Left renal pelvis (tissue), 4 donors: ENCODE measurements at regions not wholly inside any gene's neighbourhood (a gene's known extent, or its start where the extent isn't known, plus 50 kb on each side); places are given as distances from the start of the nearest gene placed in this dataset.

Experiments used
- DNase-seq, 4 donors: peaks; one replicate each; pipeline ENCODE4 v3.0.0-alpha.2; 2013; ENCODE audit warnings: low read depth in 4 of 4, low spot score in 3 of 4

DNA sequence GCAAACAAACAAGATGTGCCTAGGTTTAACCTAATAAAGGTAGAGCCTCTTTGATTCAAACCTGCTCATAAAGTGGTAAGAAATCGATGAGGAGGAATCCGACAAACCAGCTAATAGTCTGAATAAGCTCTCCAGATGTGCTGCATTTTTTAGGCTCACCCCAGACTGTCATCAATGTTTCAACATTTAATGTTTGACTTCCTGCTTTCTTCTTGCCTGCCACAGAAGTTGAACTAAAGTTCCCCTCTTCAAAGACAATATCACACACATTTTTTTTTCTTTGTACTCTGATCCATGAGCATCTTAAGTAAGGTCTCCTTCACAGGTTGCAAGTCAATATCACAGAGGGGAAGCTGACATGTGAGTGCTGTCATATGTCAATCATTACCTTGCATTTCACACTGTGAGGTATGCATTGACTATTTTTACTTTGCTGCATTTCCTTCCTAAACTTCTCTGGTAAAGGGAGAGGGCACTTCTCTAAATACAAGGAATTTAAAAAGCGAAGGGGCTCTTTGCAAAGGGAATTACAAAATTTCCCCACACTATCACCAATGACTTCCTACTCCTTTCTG lies 172.3 kb upstream of the MCTP2 start:
- DNase-seq, result no peak

DNA sequence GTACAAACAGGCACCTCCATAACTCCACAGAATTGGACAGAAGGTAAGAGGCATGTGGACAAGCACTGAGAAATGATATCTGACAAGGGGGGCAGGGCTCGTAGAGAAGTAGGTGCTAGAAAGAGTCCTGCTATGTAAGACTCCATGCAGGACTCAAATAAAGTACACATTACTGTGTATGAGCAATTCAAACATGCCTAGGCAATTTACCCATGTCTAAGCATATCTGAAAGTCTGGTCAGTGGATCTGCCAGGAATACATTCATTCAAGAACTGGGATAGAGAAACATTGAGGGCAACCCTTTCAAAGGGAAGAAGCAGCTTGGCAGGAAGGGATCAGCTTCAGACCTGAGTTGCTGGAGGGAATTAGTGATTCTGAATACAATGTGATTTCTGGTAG lies 174.1 kb upstream of the MCTP2 start:
- DNase-seq, result no peak

DNA sequence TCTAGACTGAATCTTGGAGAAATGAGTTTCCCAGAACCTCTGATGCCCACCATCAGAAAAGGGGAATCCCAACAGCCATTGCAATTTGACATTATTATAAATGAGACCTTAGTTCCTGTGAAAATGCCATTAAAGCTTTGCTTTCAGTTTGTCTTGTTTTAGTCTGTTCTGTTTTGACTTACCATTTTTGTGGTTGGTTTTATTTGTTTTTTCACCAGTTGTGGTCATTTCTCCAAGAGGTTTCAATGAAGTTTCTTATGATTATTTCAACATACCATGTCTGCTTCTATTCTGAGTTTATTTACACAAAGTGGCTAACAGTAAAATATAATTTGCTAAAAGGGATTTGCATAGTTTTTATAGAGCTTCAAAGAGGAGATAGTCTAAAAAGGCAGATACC lies 175.0 kb upstream of the MCTP2 start:
- no peak for DNase-seq

DNA sequence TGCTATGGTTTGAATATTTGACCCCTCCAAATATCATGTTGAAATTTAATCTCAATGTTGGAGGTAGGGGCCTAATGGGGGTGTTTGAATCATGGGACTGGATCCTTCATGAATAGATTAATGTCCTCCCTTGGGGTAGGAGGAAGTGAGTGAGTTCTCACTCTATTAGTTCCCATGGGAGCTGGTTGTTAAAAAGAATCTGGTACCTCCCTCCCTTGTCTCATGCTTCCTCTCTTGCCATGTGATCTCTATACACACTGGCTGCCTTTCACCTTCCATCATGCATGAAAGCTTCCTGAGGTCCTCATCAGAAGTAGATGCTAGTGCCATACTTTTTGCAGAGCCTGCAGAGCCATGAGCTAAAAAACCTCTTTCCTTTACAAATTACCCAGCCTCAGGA lies 177.7 kb upstream of the MCTP2 start:
- DNase-seq, result no peak

DNA sequence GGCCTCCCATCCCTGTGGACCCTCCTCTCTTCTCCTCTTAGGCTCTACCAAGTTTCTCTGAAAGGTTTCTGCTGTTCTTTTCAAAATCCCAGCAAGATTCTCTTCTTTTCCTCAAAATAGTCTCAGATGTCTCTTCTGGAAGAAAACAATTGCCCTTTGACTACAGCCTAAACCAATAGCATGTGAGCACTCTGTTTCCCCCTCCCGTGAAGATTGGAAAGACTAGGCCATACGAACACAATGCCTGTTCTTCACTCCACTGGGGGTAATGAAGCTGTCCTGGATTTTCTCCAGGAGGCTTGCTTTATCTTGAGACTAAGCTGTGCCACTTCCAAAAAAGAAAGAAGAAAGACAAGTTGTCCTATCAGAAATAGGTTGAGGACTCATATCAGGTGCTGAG lies 178.7 kb upstream of the MCTP2 start:
- DNase-seq, result no peak

DNA sequence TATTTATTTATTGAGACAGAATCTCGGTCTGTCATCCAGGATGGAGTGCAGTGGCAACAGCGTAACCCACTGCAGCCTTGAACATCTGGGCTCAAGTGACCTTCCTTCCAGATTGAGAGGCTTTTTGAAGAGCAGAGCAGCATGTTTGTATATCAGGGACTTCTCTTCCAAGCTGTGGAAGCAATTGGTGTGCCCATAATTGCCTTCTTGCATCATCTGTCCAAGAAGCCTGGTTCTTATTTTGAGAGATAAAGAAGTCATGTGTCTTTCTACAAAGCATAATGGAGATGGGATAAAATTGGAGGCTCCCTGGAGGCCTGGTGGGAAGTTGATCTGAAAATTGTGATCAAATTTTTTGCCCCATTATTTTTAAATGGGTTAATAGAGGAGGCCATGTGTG lies 183.8 kb upstream of the MCTP2 start:
- DNase-seq, result no peak

DNA sequence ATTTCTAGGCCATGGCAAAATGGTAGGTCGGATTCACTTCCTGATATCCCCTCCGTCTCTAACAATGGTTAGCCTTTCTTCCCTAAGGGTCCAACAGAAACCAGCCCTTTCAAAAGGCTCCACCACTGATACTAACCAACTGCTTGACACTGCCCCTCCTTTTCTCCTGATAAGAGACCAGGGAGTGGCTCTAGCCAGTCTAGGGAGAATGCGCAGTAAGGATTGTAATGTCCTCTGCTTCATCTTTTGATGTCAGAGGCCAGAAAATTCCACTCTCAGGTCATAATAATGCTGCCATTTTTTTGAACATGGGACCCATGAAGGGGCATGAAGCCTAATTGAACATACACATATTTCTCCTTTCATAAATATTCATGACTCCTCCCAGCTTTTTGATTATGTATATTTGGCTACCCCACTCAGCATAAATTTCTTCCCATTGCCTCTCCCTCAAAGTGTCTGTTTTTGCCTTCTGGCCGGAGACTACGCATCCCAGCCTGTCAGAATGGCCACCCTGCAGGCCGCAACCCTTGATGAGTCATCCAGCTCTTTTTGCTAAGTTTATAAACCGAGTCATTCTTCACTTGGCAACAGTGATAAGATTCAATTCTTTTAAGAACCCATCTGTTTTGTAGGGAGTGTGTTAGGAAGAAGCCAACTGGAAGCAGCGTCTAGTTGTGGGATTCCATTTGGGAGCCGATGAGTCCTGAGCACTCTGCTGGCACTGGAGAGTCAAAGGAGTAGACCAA lies 189.0 kb upstream of the MCTP2 start:
- DNase-seq, result no peak

DNA sequence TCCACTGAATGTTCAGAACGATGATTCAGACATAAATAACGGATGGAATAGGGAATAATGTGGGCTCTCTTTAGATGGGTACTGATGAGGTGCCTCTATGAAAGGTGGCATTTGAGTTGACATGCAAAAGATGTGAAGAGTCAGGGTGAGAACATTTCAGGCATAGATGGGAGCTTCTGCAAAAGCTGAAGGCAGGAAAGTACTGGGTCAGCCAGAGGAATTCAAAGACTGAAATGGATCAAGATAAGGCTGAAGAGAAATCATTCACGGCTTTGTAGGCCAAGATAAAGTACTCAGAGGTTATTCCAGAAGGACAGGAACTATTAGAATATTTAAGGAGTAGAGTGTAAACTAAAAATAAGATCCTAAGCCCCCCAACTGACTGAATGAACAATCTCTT lies 189.6 kb upstream of the MCTP2 start:
- no peak for DNase-seq

DNA sequence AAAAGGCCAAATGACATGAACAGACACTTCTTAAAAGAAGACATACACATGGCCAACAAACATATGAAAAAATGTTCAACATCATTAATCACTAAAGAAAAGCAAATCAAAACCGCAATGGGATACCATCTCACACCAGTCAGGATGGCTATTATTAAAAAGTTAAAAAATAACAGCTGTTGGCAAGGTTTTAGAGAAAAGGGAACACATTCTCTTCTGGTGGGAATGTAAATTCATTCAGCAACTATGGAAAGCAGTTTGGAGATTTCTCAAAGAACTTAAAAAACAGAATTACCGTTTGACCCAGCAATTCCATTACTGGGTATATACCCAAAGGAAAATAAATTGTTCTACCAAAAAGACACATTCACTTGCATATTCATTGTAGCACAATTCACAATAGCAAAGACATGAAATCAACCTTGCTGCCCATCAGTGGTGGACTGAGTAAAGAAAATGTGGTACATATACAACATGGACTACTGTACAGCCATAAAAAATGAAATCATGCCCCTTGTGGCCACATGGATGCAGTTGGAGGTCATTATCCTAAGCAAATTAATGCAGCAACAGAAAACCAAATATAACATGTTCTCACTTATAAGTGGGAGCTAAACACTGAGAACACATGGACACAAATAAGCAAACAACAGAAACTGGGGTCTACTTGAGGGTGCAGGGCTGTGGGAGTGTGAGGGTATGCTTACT lies 190.7 kb upstream of the MCTP2 start:
- no peak for DNase-seq

DNA sequence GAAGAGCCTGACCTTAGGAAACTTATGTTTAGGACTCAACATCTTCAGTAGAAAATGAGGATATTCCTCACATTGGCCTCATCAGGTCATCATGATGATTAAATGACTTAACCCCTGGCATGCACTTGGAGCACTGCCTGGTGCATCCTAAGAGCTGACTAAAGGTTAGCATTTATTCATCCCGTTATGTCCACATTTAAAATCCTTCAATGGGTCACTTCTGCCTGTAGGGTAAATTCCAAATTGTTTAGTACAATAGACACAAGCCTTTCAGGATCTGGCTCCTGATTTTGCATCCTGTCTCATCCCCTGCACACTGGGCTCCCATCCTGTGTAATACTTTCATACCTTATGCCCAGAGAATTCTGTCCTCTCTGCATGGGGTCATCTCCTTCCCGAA lies 195.2 kb upstream of the MCTP2 start:
- DNase-seq, result no peak

DNA sequence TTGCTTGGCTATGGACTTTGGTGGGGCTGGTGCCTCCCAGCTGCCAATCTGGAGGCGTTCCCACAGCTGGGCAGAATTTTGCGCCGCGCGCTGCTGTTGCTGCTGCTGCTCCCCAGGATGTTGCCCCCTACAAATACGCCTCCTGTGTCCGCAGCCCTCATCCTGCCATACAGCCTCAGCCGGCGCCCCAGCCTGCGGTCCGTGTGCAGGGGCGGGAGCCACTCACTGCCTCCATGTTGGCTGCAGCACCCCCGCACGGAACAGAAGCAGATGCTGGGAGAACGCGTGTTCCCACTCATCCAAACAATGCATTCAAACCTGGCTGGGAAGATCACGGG lies 197.7 kb upstream of the MCTP2 start:
- no peak for DNase-seq

DNA sequence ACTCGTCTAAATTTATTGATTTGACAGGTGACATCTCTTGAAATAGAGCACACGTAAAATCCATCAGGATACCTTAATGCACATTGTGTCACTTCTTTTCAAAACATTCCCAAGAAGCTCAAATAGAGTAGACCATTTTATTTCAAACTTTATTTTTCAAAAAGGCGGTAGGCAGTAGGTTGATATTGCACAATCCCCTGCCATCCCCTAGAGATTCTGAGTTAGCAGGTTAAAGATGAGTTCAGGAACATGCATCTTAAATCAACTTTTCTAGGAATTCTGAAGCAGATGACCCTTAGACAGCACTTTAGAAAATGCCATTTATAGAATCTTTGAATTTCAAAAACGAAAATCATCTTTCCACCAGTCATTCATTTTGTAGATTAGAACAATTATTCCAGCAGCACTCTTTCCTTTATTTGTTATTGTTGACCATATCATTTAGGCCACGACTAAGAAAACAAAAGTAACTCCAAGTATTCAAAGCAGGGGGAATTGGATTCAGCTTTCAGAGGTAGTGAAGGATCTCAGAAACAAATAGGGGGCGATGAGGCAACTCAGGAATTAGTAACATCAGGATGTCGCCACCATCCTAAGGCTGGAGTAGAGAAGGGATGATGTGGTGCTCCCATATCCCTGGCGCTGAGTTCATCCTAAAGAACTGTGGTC lies 198.2 kb upstream of the MCTP2 start:
- no peak for DNase-seq

DNA sequence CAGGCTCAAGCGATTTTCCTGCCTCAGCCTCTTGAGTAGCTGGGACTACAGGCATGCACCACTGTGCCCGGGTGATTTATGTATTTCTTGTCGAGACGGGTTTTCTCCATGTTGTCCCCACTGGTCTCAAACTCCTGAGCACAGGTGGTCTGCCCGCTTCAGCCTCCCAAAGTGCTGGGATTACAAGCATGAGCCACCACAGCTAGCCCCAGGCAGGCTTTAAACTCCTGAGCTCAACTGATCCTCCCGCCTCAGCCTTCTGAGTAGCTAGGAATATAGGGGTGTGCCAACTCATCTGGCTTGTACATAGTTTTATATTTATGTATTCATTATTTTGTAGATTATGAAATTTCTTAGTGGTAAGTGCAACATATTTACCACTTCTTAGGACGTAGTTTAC lies 198.8 kb upstream of the MCTP2 start:
- no peak for DNase-seq

DNA sequence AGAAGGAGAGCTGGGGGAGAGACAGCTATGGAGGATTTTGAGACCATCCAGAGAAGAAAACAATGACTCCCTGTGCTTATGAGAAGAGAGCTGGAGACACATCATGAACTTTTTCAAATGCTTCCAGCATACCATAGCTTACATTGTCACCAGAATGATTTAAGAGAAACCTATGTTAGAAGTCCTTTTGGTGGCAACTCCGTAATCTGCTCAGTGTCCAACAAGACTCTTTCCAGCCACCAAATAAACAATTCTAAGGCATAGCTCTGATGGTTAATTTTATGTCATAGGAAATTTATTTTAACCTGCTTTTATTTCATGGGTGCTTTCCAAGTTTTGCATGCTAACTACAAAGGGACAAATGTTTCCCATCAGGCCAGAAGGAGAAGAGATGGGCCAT lies 200.3 kb upstream of the MCTP2 start:
- DNase-seq, result no peak

DNA sequence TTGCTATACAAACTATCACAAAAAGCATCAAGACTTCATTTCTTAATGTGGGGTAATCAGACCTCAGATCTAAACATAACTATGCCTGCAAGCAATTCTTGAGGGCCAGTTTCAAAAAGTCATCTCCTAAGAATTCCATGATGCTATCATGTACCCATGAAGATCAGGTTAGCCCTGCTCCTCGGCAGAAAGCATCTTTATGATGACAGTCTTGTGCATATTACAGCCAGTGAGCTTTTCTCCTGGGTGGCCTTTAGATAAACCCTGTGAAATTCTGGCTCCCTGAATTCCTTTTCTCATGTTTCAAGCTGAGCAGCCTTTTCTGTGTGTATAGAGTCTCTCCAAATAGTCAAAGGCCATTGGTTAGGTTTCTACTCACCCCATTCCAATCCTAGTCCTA lies 201.9 kb upstream of the MCTP2 start:
- DNase-seq, result no peak

DNA sequence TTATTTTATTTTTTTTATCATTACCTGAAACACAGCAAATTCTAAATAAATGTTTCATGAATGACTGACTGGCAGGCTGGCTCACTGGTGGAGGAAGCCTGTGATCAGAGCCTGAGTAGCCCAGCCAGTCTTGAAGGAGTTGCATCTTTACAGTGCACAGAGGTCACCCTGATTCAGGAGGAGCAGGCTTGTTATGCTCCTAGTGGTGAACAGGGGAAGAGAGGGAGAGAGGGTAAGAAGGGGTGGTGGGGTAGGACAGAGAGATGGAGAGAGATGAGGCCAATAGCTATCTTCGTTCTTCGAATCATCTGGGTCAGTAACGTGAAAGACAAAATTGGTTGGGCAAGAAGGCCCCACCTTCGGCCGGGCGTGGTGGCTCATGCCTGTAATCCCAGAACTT lies 202.6 kb upstream of the MCTP2 start:
- no peak for DNase-seq

DNA sequence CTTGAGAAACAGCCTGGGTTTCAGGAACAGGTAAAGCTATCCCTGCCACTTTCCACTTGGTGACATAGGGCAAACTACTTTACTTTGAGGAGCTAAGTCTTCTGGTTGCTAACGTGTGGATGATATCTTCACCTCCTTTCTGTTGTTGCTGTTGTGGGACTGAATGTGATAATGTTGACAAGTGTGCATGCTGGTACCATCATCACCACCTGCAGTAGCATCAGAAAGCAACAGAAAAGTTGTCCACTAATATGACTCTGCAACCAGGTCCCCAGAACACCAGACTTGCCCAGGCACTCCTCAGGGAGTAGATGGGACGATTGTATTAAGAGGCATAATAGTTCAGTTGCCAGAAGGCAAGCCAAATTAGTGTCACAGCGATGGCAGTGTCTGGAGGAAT lies 203.2 kb upstream of the MCTP2 start:
- no peak for DNase-seq

DNA sequence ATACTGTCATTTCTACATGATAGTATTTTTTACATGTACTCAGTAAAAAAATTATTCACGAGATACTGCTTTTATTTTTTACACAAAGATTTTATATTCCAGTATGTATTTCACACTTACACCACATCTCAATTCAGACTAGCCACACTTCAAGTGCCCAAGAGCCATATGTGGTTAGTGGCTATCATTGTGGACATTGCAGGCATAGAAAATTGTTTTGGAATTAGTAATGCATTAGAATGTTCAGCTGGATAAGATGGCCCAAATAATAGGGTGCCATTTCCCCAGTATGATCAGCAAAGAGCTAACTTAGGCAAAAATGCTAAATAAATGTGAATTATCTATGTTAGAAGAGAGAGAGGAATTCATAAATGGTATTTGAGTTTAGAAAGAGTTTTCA lies 203.8 kb upstream of the MCTP2 start:
- no peak for DNase-seq

DNA sequence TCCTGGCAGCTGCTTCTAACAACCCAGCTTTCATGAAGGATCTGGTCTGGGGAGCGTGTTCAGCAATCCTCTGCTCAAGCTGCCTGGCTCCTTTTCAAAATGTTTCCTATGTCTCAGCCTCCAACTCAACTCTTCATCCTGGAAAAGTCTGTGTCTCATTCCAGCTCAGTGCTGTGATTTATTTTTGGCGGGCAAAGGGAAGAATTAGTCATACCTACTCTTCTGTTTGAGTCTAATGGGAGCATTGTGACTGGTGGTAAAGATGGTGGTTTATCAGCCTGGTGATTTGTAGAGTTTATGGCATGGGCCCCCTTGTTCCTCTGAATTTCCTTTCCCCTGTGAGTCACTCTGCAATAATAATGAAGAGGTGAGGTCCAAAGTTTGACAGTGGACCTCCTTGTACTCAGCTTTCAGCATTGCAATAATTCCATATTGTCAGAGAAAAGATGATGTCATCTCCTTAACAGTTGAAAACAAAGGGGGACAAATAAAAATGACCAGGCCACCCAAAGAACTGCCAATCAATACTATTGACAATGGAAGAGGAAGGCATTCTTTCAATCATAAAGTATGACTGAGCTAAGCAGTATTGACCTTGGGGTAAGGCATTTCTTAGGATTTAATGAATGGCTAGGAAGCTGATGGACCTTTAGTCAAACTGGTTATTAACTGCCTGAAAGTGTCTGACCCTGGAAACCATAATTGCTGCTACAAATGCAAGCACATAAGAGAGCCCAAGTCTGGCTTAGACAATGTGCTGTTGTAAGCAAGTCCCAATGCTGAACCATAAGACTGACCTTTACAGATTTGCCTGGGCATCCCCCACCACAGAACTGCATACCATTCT lies 204.7 kb upstream of the MCTP2 start:
- no peak for DNase-seq

DNA sequence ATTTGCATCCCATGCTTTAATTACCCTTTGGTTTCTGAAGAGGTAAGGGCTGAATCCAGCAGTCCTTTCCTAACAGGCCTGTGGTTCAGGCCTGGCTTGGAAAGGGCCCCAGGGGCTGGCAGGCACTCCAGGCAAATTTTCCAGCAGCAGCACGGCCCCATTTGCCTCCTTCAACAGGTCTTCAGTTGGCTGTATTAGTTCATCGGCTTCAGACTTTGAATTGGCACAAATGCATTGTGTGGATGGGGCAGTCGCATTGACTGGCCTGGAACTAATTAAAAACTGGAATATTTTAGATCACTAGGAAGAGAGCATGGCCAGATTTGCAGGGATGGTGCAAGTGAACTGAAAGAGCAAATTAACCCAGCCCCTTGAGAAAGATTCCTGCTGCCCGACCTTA lies 207.8 kb upstream of the MCTP2 start:
- no peak for DNase-seq
